SU-DHL-6 (cell line): ENCODE measurements at regions not wholly inside any gene's neighbourhood (a gene's known extent, or its start where the extent isn't known, plus 50 kb on each side); places are given as distances from the start of the nearest gene placed in this dataset.

ENCODE experiments used
- EZH2phosphoT487 ChIP-seq: fragments of 200-600 bp; sonication (generic), shearing (Covaris generic); conservative IDR thresholded peaks from 2 replicates; pipeline ENCODE4 v1.6.1; 2018; ENCODE audit warnings: mild to moderate bottlenecking, antibody characterized with exemption, low read length, moderate library complexity, mixed read lengths
- TF ChIP-seq, protein P1 (sequence below): fragments of 200-600 bp; sonication (generic); IDR thresholded peaks from one replicate; pipeline ENCODE4 v1.5.1; 2017; ENCODE audit warnings: antibody characterized with exemption, mild to moderate bottlenecking, low read length, moderate library complexity; ENCODE audit not compliant: insufficient read depth, poor library complexity, severe bottlenecking

DNA sequence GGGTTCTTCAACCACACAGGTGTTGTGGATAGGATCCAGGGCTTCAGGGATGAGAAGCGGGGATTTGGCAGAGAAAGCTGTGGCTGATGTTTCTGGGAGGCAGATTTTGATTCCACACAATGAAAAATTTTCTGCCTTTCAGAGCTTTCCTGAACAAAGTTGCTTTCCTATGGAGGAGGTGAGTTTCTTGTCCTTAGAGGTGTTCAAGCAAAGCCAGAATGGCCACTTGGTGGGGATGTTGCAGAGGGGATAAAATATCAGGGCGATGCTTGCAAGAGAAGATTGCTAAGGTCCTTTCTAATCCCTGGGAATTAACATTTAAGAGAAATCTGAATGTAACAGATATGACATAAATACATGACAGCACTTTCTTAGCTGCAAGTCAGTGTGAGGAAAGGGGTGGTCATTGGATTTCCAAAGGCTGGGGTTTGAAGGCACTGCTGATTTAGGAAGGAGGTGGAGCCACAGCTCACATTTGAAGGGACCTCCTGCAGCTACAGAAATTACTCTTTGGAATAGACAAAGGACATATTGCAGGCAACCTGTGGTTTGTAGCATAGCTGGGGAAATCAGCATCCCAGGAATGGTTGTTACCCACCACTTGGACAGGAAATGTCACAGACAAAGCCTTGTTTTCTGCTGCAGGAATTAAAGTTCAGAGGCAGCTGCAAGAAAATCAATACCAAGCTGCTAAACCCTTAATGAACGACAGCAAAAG, 271.1 kb upstream of the CHD6 start:
- TF ChIP-seq, protein P1, sequence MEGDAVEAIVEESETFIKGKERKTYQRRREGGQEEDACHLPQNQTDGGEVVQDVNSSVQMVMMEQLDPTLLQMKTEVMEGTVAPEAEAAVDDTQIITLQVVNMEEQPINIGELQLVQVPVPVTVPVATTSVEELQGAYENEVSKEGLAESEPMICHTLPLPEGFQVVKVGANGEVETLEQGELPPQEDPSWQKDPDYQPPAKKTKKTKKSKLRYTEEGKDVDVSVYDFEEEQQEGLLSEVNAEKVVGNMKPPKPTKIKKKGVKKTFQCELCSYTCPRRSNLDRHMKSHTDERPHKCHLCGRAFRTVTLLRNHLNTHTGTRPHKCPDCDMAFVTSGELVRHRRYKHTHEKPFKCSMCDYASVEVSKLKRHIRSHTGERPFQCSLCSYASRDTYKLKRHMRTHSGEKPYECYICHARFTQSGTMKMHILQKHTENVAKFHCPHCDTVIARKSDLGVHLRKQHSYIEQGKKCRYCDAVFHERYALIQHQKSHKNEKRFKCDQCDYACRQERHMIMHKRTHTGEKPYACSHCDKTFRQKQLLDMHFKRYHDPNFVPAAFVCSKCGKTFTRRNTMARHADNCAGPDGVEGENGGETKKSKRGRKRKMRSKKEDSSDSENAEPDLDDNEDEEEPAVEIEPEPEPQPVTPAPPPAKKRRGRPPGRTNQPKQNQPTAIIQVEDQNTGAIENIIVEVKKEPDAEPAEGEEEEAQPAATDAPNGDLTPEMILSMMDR = no peak
- no peak for TF ChIP-seq EZH2phosphoT487
